ENCODE measurements at regions not wholly inside any gene's neighbourhood (a gene's known extent, or its start where the extent isn't known, plus 50 kb on each side); places are given as distances from the start of the nearest gene placed in this dataset.

DNA sequence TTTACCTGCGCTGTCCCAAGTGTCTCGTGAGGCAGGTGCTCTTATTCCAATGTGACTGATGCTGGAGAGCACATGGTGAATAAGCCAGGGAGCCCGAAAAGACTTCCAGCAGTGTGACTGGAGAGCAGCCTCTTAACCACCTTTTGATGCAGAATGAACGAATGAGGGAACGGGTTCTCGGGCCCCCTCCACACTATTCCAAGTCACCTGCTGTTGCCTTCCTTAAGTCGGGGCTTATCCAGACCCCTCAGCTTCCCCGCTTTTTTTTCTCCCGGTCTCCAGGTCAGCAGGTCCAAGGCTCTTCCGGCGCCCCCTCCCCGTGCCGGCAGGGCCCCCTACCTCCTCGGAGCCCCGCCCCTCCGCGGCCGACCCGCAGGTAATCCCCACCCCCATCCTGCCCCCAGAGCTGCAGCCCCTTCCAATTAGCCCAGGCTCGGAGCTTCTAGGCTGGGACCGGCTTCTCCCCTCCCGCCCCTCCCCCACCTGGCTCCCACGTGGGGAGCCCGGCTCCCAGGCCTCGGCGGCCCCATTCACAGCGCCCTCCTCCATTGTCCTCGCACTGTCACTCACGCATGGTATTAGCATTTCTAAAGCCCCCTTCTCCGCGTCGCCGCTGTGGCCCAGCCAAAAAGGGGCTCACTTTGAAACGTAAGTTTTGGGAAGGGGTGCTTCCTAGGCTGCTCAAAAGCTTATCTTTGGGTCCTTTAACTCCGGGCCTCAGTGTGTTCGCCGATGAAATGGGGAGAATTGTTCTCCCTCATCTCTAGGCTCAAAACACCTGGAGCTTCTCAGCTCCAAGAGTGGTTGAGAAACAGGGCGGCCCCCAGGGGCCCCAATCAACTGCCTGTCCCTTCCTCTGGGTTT, 56.2 kb upstream of the PJA1 start:
- no peak for DNase-seq

DNA sequence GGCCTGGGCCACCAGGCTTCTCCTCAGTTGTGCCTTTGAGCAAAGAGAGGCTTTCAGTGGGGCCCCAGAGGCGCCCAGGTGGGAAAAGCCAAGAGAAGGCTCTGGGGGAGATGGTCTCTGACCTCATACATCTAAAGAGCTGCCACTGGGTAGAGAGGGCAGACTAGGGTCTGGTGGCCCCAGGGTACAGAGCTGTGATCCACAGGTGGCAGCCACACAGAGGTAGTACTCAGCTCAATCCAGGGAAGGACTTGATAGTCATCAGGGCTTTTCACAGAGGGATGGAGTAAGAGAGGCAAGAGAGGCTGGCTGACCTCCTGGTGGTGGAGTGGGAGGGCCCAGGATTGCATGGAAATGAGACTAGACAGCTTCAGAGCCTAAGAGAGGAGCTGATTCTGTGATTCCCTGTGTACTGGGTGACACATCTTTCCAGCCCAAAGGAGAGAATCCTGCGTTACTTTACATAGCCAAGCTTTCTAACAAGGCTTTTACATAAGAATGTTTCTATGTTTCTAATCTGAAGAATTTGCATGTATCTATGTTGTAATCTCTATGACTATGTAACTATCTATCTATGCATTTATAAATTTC, 53.2 kb upstream of the PJA1 start:
- DNase-seq: no peak

DNA sequence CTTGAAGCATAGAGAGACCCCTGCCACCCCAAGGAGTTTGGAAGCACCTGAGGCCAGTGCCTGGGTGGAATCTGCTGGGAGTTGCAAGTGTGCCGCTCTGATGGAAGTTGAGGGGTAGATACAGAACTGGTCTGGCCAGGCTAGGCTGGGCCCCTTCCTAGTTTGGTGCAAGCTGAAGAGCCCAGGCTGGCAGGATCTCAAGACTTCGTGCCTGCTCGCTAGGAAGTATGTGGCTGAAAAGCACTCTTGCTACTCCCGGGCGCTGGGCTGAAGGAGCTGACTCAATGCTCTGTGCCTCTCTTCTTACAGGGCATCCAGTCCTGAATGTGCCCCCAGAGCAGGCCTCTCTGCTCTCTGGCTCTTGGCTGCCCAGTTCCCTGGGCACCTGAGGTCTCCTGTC, 51.7 kb upstream of the PJA1 start:
- DNase-seq: no peak

DNA sequence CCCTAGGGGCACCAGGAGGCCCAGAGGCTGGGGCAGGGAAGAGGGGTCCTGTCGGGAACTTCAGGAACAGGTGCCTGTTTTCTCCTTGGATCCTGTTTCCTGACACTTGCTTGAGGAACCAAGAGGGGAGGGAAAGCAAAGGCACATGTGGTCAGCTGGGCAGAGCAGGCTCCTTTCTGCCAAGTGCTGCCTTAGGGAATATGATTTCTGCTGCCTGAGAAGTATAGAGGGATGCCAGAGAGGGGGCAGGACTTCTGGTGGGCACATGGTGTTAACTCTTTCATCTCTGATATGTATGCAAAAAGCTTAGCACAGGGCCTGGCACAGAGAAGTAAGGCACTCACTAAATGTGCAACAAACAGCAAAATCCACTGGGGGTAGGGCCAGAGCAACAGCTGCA, 51.2 kb upstream of the PJA1 start:
- DNase-seq: no peak

DNA sequence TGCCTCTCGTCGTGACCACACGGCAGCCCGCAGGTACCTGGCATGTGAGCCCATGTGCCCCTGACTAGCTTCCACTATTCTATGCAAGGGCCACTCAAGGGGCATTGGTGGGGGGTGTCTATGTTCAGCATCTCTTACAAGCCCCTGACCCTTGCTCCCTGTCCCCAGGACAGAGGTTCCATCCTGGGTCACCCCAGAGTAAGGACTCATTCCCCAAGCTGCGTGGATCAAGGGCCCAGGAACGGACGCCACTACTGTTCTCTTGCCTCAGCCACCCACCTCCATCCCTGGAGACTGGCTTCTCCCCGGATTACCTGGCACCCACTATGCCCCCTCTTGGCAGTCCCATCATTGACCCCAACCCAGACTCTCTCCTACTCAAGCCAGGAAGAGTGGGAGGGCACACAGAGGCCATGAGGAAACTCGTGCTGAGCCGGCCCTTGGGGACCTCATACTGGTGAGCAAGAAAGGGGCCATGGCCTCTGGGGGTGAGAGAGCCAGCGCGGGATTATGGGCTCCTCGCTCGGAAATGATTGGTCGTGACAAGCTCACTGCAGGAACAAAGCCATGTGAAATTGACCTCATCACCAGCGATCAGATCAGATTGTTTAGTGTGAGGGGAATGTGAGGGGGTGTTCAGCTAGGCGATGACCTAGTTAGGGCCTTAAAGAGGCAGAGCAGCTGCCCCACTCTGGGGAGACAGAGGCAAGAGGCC, 50.1 kb upstream of the PJA1 start:
- no peak for DNase-seq

Measured in CD4-positive, alpha-beta T cell treated with Interferon alpha-2 for 1 hour (primary cell).